ENCODE measurements at regions not wholly inside any gene's neighbourhood (a gene's known extent, or its start where the extent isn't known, plus 50 kb on each side); places are given as distances from the start of the nearest gene placed in this dataset.

- TF ChIP-seq ZNF462 (CRISPR knock-in tag; IDR thresholded peaks at IDR 0.05) = no peak
- no peak for TF ChIP-seq JUNB (IDR thresholded peaks at IDR 0.05; ENCODE audit: unreplicated experiment)
- TF ChIP-seq ZNF331 (CRISPR knock-in tag; IDR thresholded peaks at IDR 0.05; ENCODE audit: low read depth) = no peak
- no peak for TF ChIP-seq ZNF114 (CRISPR knock-in tag; IDR thresholded peaks at IDR 0.05)
- TF ChIP-seq CTCF (conservative IDR thresholded peaks at IDR 0.05; ENCODE audit: low read depth in 2 of 2) = no peak
- no peak for TF ChIP-seq NANOG (IDR thresholded peaks at IDR 0.05; ENCODE audit: borderline replicate concordance)
- TF ChIP-seq CREB1 (CRISPR knock-in tag; IDR thresholded peaks at IDR 0.05; ENCODE audit: low read depth) = no peak
- no peak for TF ChIP-seq EZH2phosphoT487 (IDR thresholded peaks at IDR 0.05; ENCODE audit: unreplicated experiment)
- TF ChIP-seq STAT1 (IDR thresholded peaks at IDR 0.05; ENCODE audit: unreplicated experiment) = no peak
- no peak for TF ChIP-seq ETS1 (IDR thresholded peaks at IDR 0.05)
Observed at GRCh38 chr4:62407534-62407933, 1207.4 kb downstream of the ADGRL3 start (continued).
